RKO (cell line): ENCODE measurements at regions not wholly inside any gene's neighbourhood (a gene's known extent, or its start where the extent isn't known, plus 50 kb on each side); places are given as distances from the start of the nearest gene placed in this dataset.
"Not testable (repeated sequence)": the region's sequence is repeated elsewhere in the genome, so short reads cannot be mapped to it uniquely, and the experiment has no call there.

Experiments
- DNase-seq: peaks from one replicate; pipeline ENCODE4 v3.0.0-alpha.2; 2016; ENCODE audit warnings: low spot score

DNA sequence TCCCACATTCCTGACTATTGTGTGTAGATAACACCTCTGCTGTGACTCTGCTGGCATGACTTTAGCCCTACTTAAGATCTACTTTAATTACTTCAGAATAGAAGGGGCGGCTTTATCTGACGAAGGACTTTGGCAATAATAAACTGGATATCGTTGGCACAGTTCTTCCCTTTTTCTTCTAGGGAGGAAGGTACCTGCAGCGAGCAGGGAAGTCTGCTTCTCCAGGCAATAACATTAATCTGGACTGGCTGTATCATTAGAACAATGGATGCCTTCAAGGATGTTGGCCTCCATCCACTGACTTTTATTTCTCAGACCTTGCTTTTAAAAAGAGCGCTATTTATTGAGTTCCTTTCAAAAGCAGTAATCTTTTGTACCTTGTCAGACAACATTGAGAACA is 172.6 kb upstream of the THSD7A start:
- no peak for DNase-seq

DNA sequence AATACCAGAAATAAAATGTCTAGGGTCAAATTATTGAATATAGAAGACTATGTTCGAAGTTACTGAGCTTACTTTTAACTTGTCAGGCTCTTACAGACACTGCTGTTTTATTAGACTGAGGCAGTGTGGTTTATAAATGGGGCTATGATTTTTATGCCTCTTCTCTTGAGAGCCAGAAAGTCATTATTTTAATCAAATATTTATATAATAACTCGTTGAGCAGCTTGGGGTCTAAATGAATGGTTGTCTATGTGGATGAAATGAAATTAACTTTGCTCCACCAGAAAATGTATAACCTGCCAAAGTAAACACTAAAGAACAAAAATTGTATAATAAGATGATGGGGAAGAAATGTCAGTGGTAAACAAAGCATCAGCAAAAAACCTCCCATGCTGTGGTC is 175.6 kb upstream of the THSD7A start:
- no peak for DNase-seq

DNA sequence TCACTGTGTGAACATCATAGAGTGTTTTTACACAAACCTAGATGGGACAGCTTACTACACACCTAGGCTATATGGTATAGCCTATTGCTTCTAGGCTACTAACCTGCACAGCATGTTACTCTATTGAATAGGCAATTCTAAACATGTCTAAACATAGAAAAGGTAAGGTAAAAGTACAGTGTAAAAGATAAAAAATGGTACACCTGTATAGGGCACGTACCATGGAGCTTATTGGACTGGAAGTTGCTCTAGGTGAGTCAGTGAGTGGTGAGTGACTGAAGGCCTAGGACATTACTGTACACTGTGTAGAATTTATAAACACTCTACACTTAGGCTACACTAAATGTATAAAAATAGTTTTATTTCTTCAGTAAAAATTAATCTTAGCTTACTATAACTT is 182.0 kb upstream of the THSD7A start:
- no peak for DNase-seq

DNA sequence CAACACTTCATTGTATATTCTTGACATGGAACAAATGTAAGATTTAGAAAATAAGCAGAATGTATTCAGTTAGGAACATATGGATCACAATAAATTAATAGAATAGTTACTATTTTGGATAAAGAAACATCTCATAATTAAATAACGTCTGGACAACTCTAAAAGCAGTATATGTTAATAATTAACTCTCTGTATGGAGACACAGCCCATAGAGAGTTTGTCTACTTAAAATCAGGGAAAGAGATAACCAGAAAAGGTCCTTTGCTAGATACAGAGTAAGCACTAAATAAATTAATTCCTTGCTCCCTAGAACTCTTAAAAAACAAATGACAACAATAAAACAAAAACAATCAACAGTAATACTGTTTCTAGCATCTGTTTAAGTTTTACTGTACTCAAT is 184.4 kb upstream of the THSD7A start:
- DNase-seq: no peak

DNA sequence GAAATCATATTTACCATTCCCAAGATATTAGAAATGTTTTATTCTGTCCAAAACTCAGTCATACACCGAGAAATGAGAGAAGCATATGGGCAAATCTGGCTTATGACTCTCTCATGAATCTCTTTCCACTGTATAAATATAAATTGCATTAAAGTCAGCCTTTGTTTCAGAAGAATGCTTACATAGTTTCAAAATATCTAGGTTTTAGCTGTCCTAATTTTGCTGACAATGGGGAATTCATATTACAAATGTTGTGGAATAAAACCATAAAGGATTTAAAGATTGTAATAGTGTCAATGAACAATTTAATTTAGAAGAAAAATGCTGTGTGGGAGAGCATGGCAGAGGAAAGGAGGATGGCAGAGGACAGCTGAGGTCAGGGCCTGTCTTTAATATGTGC is 185.0 kb upstream of the THSD7A start:
- DNase-seq: no peak

DNA sequence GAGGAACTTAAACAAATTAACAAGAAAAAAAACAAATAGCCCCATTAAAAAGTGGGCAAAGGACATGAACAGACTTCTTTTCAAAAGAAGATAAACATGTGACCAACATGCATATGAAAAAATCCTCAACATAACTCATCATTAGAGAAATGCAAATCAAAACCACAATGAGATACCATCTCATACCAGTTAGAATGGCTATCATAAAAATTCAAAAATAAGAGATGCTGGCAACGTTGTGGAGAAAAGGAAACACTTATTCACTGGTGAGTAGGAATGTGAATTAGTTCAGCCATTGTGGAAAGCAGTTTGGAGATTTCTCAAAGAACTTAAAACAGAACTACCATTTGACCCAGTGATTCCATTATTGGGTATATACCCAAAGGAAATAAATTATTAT is 189.1 kb upstream of the TMEM106B start:
- not testable (repeated sequence) for DNase-seq

DNA sequence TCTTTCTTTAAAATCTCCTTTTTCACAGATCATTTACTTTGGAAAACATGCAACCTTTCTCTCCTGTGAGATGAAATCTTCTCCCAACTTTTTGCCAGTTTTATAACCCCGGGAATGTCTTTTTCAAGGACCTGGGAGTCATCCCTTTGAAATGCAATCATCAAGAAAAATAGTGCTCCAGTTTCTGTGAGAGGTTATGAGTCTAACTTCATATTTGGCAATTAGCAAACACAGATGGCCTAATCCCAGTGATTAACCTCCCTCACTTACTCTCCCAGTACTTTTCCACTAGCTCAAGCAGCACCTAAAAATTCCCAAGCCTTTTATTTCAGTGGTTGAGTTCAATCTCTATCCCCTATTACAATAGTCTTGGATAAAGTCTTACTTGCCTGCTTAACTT is 185.8 kb upstream of the TMEM106B start:
- DNase-seq: no peak

DNA sequence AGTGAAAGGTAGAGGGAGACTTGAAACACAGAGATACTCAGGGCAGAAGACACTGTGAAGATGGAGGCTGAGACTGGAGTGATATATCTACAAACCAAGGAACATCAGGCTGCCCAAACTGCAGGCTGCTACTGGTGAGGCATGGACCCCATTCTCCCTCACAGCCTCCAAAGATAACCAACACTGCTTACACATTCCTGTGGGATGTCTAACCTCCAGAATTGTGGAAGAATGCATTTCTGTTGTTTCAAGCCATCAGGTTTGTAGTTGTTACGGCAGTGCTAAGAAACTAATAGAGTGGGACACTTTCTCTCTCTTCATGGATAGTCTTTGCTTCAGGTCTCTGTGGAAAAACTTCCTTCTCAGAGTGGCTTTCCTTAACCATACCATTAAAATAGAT is 182.6 kb upstream of the TMEM106B start:
- no peak for DNase-seq

DNA sequence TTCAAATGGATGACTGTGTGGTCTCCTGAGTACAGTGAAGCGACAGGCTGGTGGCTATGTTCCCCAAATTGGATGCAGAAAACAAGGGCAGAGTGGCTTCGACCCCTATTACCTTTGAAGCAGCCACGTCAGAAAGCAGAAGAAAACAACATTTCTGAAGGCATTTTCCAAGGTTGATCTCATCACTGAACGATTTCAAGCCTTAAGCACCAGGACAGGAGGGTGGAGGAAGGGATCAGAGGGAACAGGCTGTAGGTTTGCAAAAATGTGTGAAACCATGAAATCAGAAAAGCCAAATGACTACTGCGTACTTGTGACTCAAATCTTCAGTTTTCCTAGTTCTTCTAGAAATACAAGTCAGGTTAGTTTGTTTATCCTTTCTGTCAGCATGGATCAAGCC is 181.0 kb upstream of the TMEM106B start:
- no peak for DNase-seq

DNA sequence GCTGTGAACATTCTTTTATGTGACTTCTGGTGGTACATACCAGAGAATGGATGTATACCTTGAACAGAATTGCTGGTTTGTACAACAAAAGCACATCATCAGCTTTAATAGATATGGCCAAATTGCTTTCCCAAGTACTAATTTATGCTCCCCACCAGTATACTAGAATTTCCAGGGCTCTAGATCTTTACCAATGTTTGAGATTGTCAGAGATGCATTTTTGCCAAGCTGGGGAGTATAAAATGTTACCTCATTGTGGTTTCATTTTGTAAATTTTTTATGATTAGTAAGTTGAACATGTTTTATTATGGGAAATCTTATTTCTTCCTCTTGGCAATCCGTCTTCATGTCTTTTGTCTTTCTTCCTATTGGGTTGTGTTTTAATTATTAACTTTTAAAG is 179.9 kb upstream of the TMEM106B start:
- DNase-seq: no peak

DNA sequence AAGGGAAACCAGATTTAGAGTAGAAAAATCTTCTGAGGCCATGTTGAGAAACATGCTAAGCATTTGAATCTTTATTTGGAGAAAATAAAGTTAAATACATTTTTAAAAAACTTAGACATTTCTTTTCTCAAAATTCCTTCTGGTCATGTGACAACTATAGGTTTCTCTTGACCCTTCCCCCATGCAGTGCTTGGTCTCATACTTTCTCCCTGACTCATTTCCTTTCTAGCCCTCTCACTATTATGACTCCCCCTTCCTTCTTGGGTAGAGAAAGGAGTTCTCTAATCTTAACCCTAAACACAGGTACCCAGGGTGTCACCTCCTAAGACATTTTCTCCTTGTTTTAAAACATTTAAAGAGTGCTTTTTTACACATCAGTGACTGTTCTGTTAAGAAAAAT is 179.5 kb upstream of the TMEM106B start:
- DNase-seq: peak; percentile 52

DNA sequence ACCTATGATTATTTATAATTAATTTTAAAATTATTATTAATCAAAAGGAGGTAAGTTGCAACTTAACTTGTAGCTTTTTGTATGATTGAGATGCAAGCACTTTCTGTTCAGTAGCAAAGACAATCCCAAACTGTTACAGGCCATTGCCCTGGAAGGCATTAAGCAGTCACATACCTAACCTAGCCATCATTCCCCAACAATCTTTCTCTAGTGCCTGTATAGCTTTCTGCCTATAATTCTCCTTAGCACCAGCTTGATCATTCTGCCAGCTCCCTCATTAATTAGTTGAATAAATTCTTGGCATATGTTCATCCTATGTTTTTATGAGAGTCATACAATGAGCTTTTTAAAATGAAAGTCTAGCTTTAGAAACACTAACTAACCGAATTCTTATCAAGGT is 178.9 kb upstream of the TMEM106B start:
- DNase-seq: no peak

DNA sequence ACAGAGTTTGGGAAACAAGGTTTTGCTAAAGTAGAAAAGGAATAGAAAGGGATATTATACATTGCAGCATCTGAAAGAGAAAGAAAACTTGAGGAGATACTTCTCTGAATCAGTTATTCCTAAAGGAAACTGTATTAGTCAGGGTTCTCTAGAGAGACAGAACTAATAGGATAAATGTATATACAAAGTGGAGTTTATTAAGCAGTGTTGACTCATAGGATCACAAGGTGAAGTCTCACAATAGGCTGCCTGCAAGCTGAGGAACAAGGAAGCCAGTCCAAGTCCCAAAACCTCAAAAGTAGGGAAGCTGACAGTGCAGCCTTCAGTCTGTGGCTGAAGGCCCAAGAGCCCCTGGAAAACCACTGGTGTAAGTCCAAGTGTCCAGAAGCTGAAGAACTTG is 167.6 kb upstream of the TMEM106B start:
- DNase-seq: not testable (repeated sequence)

DNA sequence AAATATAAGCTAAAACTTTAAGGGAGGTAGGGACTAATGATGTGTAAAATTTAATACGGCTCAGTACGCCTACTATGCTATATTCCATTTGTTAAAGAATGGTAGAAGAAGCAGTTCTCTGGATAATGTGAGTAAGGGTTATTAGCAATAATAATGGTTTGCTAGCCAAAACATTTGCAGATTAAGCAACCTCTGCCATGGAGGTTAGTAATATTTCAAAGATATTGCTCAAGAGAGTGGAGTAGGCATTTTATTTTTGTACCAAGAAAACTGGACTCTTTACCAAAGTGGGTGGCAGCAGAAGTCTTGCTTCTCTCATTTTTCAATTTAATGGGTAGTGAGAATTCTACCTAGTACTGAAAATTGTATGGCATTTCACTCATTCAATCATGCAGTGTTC is 158.9 kb upstream of the TMEM106B start:
- DNase-seq: no peak

DNA sequence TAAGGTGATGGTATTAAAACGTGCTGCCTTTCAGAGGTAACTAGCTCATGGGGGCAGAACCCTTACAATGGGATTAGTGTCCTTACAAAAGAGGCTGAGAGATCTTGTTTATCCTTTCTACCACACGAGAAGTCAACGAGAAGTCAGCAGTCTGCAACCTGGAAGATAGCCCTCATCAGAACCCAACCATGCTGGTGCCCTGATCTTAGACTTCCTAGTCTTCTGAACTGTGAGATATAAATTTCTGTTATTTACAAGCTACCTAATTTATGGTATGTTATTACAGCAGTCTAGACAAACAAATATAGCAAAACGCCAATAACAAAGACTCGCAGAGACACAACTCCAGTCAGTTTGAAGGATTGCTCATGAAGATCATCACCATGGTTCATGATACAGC is 157.5 kb upstream of the TMEM106B start:
- DNase-seq: no peak

DNA sequence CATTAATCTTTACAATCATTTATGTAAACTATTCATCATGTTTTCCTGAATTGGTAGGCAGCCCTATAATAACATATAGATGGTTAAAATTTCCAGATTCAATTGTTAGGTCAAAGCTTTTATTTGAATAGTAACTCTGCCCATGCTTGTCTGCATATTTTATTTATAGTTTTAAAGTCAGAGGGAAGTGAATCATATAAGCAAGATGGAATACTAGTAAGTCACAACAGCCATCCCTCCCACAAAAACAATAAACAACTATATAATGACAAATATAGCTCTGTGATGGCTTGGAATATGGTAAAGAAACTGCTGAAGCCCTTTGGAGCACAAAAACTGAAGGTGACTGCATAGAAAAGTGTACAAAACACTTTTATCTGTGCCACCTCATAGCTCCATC is 156.3 kb upstream of the TMEM106B start:
- DNase-seq: no peak

DNA sequence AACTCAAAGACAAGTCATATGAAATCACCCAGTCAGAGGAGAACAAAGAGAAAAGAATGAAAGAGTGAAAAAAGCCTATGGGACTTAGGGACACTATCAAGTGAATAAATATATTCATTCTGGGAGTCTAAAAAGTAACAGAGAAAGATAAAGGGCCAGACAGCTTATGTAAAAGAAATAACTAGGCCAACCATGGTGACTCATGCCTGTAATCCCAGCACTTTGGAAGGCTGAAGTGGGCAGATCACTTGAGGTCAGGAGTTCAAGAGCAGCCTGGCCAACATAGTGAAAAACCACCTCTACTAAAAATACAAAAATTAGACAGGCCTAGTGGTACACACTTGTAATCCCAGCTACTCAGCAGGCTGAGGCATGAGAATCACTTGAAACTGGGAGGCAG is 154.7 kb upstream of the TMEM106B start:
- no peak for DNase-seq

DNA sequence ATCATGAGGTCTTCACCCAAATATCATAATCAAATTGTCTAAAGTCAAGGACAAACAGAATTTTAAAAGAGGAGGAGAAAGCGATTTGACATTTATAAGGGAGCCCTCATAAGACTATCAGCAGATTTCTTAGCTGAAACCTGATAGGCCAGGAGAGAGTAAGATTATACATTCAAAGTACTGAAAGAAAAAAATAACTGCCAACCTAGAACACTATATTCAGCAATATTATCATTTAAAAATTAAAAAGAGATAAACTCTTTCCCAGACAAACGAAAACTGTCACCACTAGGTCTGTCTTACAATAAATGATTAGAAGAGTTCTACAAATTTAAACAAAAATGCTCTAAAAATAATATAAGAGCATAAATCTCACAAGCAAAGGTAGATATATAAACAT is 154.1 kb upstream of the TMEM106B start:
- DNase-seq: no peak

DNA sequence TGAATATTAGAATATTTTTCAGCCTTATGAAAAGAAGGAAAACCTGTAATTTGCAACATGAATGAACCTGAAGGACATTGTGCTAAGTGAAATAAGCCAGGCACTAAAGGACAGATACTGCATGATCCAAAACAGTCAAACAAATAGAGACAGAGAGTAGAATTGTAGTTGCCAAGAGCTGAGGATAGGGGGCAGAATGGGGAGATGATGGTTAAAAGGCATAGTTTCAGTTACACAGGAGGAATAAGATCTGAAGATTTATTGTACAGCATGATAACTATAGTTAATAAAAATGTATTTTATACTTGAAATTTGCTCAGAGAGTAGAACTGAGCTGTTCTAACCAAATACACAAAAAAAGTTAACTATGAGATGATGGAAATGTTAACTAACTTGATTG is 149.0 kb upstream of the TMEM106B start:
- no peak for DNase-seq

DNA sequence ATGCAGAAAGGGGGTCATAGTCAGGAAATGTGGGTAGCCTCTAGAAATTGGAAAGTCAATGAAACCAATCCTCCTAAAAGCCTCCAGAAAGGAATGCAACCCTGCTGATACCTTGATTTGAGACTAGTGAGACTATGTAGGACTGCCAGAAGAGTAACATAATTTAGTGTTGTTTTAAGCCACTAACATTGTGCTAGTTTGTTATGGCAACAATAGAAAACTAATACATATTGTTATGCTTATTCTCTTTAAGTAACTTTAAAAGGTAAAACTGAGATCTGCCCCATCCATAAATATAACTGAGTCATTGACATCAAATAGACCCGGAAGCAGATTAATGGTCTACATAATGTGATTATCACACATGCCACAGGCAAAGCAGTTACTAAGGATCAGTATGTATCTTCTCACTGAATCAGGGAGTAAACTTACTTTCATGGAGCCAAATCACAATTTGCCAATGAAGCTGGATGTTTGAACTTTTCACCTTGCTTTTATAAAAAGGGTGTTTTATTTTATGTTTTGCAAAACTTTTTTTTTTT is 146.4 kb upstream of the TMEM106B start:
- no peak for DNase-seq

DNA sequence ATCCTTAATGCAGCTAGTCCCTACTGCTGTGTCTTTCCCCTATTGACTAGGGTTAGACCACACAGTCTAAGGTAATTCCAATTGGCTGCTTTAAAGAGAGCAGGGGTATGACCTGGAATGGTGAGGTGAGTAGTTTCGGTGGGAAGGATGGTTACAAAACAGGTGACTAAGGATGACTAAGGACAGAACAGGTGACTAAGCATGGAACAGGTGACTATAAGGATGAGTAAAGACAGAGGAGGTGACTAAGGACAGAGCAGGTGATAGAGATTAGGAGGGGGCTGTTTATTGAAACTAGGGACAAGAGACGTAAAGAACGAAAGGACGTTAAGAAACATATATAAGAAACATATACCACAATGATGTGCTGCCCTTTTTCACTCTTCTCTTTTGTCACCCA is 145.1 kb upstream of the TMEM106B start:
- DNase-seq: peak; percentile 64

DNA sequence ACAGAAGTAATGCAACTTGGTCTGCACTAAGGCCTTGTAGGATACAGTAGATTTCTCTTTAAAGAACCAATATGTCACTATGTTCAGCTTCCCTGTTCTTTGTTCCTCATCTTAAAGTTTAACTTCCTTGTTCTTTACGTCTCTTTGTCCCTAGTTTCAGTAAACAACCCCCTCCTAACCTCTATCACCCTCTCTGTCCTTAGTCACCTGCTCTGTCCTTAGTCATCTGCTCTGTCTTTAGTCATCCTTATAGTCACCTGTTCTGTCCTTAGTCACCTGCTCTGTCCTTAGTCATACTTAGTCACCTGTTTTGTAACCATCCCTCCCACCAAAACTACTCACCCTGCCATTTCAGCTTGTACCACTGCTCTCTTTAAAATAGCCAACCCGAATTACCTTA is 144.6 kb upstream of the TMEM106B start:
- DNase-seq: peak; percentile 66

DNA sequence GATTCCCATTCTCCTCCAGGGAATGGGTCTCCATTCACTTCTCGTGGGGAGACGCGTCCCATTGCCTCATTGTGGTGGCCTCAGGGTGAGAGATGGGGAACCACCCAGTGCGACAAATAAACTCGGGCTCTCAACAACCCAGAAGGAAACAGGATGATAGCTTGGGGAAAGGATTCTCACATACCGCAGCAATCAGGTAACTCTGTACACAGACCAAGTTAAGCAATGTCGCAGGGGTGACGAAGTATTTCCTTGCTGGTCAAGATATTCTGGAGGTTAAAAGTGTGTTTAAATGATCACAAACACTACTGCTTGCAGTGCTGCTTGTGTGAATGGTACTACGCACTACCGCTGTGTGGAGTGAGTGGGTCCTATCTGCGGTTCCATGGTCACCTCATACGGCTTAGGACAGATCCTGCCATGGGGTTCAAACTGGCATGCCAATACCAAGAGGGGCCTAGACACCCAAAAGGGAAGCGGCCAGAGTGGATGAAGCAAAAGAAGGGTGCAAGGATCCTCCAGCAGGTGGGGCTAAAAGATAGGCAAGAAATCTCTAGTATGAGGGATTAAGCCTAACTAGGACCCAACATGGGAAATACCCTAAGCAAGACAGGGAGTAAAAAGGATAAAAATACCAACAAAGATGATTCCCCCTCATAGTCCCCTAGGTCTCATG is 143.8 kb upstream of the TMEM106B start:
- no peak for DNase-seq

DNA sequence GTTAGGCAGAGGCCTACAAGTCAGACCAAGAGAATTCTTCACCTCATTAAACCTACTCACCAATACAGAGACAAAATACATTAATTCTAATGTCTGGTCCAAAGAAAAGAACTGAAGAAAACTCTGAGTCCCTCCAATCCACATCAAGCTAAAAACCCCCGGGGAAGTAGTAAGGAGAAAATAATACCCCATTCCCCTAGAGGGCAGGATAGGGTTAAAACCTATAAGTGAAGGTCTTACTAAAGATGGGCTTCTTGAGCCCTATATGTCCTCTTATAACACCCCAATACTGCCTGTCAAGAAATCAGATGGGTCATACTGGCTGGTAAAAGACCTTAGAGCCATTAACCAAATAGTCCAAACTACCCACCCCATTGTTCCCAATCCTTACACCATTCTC is 141.3 kb upstream of the TMEM106B start:
- DNase-seq: no peak

DNA sequence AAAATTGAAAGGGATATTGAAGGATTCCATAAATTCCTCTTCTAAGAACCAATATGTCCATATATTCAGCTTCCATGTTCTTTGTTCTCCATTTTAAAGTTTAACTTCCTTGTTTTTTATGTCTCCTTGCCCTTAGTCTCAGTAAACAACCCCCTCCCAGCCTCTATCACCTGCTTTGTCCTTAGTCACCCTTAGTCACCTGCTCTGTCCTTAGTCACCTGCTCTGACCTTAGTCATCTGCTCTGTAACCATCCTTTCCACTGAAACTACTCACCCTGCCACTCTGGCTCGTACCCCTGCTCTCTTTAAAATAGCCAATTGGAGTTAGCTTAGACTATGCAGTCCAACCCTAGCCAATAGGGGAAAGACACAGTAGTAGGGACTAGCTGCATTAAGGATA is 136.2 kb upstream of the TMEM106B start:
- DNase-seq: peak; percentile 37
